Mesendoderm (in vitro differentiated cells): ENCODE measurements at regions not wholly inside any gene's neighbourhood (a gene's known extent, or its start where the extent isn't known, plus 50 kb on each side); places are given as distances from the start of the nearest gene placed in this dataset.

Experiments used
- DNase-seq: peaks from one replicate; pipeline ENCODE4 v3.0.0; 2013
- H2AK5ac ChIP-seq: 2 replicates; pipeline ENCODE4 v1.6.1; 2013; ENCODE audit warnings: low read length, inconsistent platforms
- H2BK120ac ChIP-seq: 2 replicates; pipeline ENCODE4 v1.6.1; 2013; ENCODE audit warnings: low read depth, mild to moderate bottlenecking, low read length, moderate library complexity, mixed read lengths
- H2BK15ac ChIP-seq: replicated peaks from 2 replicates; pipeline ENCODE4 v1.6.1; 2013; ENCODE audit warnings: low read depth, mild to moderate bottlenecking, moderate library complexity
- H2BK5ac ChIP-seq: 2 replicates; pipeline ENCODE4 v1.6.1; 2013; ENCODE audit warnings: low read length, inconsistent platforms
- H3K18ac ChIP-seq: 2 replicates; pipeline ENCODE4 v1.6.1; 2013; ENCODE audit warnings: mild to moderate bottlenecking, low read length, mixed read lengths
- H3K23ac ChIP-seq: one replicate; pipeline ENCODE4 v1.6.1; 2013; ENCODE audit warnings: low read length
- H3K27ac ChIP-seq: 2 replicates; pipeline ENCODE4 v1.5.1; 2013; ENCODE audit warnings: low read depth, mild to moderate bottlenecking, inconsistent platforms, low read length, moderate library complexity
- H3K27me3 ChIP-seq: 2 replicates; pipeline ENCODE4 v1.6.1; 2013; ENCODE audit warnings: low read length, control low read depth, mild to moderate bottlenecking, inconsistent platforms; ENCODE audit not compliant: insufficient read depth, poor library complexity
- H3K36me3 ChIP-seq: 2 replicates; pipeline ENCODE4 v1.6.1; 2013; ENCODE audit warnings: low read length, inconsistent platforms; ENCODE audit not compliant: control insufficient read depth, insufficient read depth
- H3K4ac ChIP-seq: one replicate; pipeline ENCODE4 v1.6.1; 2013; ENCODE audit warnings: low read depth, mild to moderate bottlenecking, low read length, moderate library complexity
- H3K4me1 ChIP-seq: 2 replicates; pipeline ENCODE4 v1.6.1; 2013; ENCODE audit warnings: low read depth, low read length, inconsistent platforms; ENCODE audit not compliant: control insufficient read depth
- H3K4me2 ChIP-seq: 2 replicates; pipeline ENCODE4 v1.6.1; 2013; ENCODE audit warnings: low read length
- H3K4me3 ChIP-seq: 2 replicates; pipeline ENCODE4 v1.5.1; 2013; ENCODE audit warnings: mild to moderate bottlenecking, low read length
- H3K56ac ChIP-seq: one replicate; pipeline ENCODE4 v1.6.1; 2013; ENCODE audit warnings: low read length
- H3K79me1 ChIP-seq: 2 replicates; pipeline ENCODE4 v1.6.1; 2013; ENCODE audit warnings: low read length, inconsistent platforms
- H3K79me2 ChIP-seq: 2 replicates; pipeline ENCODE4 v1.6.1; 2013; ENCODE audit warnings: mild to moderate bottlenecking, low read length; ENCODE audit not compliant: control insufficient read depth, insufficient read depth
- H3K9ac ChIP-seq: 2 replicates; pipeline ENCODE4 v1.6.1; 2013; ENCODE audit warnings: low read length, inconsistent platforms
- H4K5ac ChIP-seq: one replicate; pipeline ENCODE4 v1.6.1; 2013; ENCODE audit warnings: low read length
- H4K8ac ChIP-seq: one replicate; pipeline ENCODE4 v1.6.1; 2013; ENCODE audit warnings: low read depth, mild to moderate bottlenecking, control low read depth, low read length, moderate library complexity
- WGBS: extraction: QIAGEN DNeasy Blood & Tissue Kit; methylation state at CpG from one replicate; pipeline ENCODE4 v1.1.7; 2013; ENCODE audit warnings: low lambda C conversion rate, missing lambda C conversion rate; ENCODE audit not compliant: insufficient coverage; ENCODE audit errors: extremely low coverage; 5-methylcytosine and 5-hydroxymethylcytosine counted together

DNA sequence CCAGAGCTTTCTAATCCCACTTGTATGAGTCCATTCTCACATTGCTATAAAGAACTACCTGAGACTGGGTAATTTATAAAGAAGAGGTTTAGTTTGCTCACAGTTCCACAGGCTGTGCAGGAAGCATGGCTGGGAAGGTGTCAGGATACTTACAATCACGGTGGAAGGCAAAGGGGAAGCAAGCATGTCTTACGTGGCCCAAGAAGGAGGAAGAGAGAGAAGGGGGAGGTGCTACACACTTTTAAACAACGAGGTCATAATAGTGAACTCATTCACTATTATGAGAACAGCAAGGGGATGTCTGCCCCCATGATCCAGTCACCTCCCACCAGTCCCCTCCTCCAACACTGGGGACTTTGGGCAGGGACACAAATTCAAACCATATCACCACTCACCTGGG lies 67.8 kb downstream of the TTC32 start:
- Histone ChIP-seq H3K4me2 (no peak overlapping the region), H3K18ac (no peak overlapping the region), H4K5ac (no peak overlapping the region), H3K79me1 (no peaks in the 10 kb centered on the region), H4K8ac (no peak overlapping the region), H3K27me3 (no peaks in the 10 kb centered on the region), H2AK5ac (no peak overlapping the region), H2BK15ac (no peak overlapping the region), H3K23ac (no peak overlapping the region), H2BK5ac (no peak overlapping the region), H3K4me1 (no peaks in the 10 kb centered on the region), H3K27ac (no peak overlapping the region), H3K9ac (no peak overlapping the region), H3K4me3 (no peak overlapping the region), H2BK120ac (no peak overlapping the region), H3K56ac (no peak overlapping the region), H3K4ac (no peak overlapping the region), H3K36me3 (no peaks in the 10 kb centered on the region), H3K79me2 (no peaks in the 10 kb centered on the region)
- DNase-seq = no peak
- no CpG with 5 or more reads among the region's 3 CpGs for WGBS

DNA sequence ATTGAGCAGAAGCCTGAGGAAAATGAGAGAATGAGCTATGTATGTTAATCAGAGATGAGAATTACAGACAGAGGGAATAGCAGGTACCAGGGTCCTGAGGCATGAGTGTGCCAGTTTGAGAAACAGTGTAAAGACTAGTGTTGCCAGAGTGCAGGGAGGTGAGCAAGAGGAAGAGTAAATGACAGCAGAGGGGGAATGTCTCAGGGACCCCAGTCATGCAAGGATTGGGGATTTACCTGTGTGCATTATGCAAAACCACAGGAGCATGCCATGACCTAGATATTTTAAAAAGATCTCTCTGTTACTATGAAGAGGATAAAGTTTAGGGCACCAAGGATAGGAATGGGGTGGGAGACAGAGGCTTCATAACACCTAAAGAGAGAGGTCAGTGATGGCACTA lies 72.1 kb downstream of the TTC32 start:
- Histone ChIP-seq H3K4me1 (no peaks in the 10 kb centered on the region), H3K4me2 (no peak overlapping the region), H3K27ac (no peak overlapping the region), H3K23ac (no peak overlapping the region), H4K8ac (no peak overlapping the region), H2BK15ac (no peak overlapping the region), H3K18ac (no peak overlapping the region), H3K79me1 (no peaks in the 10 kb centered on the region), H2AK5ac (no peak overlapping the region), H2BK120ac (no peak overlapping the region), H2BK5ac (no peak overlapping the region), H4K5ac (no peak overlapping the region), H3K36me3 (no peaks in the 10 kb centered on the region), H3K4me3 (no peak overlapping the region), H3K4ac (no peak overlapping the region), H3K79me2 (no peaks in the 10 kb centered on the region), H3K56ac (no peak overlapping the region), H3K9ac (no peak overlapping the region), H3K27me3 (no peaks in the 10 kb centered on the region)
- no peak for DNase-seq

DNA sequence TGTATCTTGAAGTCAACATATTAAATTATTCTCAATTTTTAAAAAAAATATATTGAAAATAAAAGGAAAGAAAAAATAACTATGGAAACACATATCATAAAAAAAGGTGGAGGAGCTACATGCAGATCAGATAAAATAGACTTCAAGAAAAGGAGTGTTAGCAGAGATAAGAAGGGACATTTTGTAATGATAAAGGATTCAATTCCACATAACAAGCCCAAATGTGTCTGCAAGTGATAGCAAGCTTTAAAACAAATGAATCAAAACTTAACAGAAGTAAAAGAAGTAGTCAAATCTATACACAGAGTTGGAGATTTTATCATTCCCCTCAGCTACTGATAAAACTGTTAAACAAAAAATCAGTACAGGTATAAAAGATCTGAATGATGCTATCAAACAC lies 74.9 kb downstream of the TTC32 start:
- H3K36me3 ChIP-seq = no peaks in the 10 kb centered on the region
- no peak overlapping the region for H3K4me2 ChIP-seq
- no peaks in the 10 kb centered on the region for H3K79me1 ChIP-seq
- H3K56ac ChIP-seq = no peak overlapping the region
- no peak overlapping the region for H4K8ac ChIP-seq
- H2BK15ac ChIP-seq = no peak overlapping the region
- no peak overlapping the region for H2BK5ac ChIP-seq
- no peak for DNase-seq
- H3K4ac ChIP-seq = no peak overlapping the region
- H3K23ac ChIP-seq = no peak overlapping the region
- H2BK120ac ChIP-seq = no peak overlapping the region
- no peak overlapping the region for H3K9ac ChIP-seq
- H3K4me3 ChIP-seq = no peak overlapping the region
- no peak overlapping the region for H3K18ac ChIP-seq
- no peaks in the 10 kb centered on the region for H3K79me2 ChIP-seq
- H4K5ac ChIP-seq = no peak overlapping the region
- H3K4me1 ChIP-seq = no peaks in the 10 kb centered on the region
- H3K27ac ChIP-seq = no peak overlapping the region
- H3K27me3 ChIP-seq = no peaks in the 10 kb centered on the region
- H2AK5ac ChIP-seq = no peak overlapping the region

DNA sequence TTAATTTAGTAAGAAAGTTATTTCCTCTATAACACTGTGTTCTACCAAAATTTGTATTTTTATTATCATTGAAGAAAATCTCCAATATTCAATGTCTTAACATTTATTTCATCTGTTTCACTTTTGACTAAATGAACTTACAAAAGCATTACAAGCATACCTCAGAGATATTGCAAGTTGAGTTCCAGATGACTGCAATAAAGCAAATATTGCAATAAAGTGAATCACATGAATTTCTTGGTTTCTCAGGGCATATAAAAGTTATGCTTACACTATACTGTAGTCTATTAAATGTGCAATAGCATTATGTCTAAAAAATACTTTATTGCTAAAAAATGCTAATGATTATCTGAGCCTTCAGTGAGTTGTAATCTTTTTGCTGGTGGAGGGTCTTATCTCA lies 78.3 kb downstream of the TTC32 start:
- H3K36me3 ChIP-seq = no peaks in the 10 kb centered on the region
- no peak overlapping the region for H4K8ac ChIP-seq
- no peak overlapping the region for H3K23ac ChIP-seq
- no peaks in the 10 kb centered on the region for H3K79me2 ChIP-seq
- no peaks in the 10 kb centered on the region for H3K4me1 ChIP-seq
- H3K9ac ChIP-seq = no peak overlapping the region
- no peak overlapping the region for H2BK5ac ChIP-seq
- H3K18ac ChIP-seq = no peak overlapping the region
- no peak overlapping the region for H2AK5ac ChIP-seq
- H3K27ac ChIP-seq = no peak overlapping the region
- no peak overlapping the region for H4K5ac ChIP-seq
- H3K27me3 ChIP-seq = no peaks in the 10 kb centered on the region
- no peak overlapping the region for H3K4me3 ChIP-seq
- H2BK15ac ChIP-seq = no peak overlapping the region
- H3K4ac ChIP-seq = no peak overlapping the region
- H3K56ac ChIP-seq = no peak overlapping the region
- no peak overlapping the region for H2BK120ac ChIP-seq
- no peak for DNase-seq
- no peaks in the 10 kb centered on the region for H3K79me1 ChIP-seq
- H3K4me2 ChIP-seq = no peak overlapping the region

DNA sequence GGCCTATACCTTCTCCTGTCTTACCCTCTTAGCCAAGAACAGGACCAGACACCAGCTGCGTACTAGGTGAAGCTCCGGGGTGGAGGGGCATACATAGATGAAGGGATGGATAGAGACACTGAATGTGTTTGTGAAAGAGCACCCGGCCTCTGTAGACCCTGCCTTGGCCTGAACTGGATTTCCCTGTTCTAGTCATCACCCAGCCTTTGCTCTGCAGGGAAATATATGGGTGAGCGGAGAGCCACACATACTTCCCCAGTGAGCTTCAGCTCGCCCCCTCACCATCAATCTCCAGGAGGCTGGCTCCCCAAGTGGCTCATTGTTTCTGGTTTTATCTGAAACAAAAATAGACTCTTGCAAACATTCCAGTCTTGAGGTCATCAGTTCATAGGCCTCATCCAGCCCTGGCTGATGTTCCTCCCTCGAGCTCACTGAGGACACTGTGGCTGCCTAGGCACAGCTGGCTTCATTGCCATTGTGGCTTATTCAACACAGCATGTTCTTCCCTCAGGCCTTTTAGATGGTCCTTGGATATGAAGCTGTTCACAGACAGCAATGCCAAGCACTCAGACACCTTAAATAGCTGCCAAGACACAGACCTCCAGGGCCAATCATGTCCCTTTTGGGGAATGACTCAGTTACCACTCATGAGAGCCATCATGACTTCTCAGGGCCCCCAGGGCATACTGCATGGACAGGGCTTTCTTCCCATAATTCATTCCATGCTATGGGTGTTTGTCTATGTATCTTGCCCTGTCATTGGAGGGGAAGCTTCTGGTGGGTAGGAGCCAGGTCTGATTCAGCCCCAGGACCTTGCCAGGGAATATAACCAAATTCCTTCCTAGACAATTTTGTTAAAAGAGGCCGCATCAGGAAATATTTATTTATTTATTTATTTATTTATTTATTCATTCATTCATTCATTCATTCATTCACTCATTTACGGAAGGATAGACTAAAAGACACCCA lies 82.4 kb downstream of the TTC32 start:
- H3K18ac ChIP-seq = no peak overlapping the region
- no CpG with 5 or more reads among the region's 8 CpGs for WGBS
- H4K8ac ChIP-seq = no peak overlapping the region
- H3K36me3 ChIP-seq = no peaks in the 10 kb centered on the region
- H3K56ac ChIP-seq = no peak overlapping the region
- H2BK120ac ChIP-seq = no peak overlapping the region
- H3K27ac ChIP-seq = no peak overlapping the region
- H3K27me3 ChIP-seq = no peaks in the 10 kb centered on the region
- H2BK5ac ChIP-seq = no peak overlapping the region
- H3K79me1 ChIP-seq = no peaks in the 10 kb centered on the region
- no peak overlapping the region for H3K4me2 ChIP-seq
- H3K4me3 ChIP-seq = no peak overlapping the region
- no peaks in the 10 kb centered on the region for H3K79me2 ChIP-seq
- no peak overlapping the region for H2AK5ac ChIP-seq
- H3K4ac ChIP-seq = no peak overlapping the region
- no peak overlapping the region for H3K9ac ChIP-seq
- DNase-seq = peak; percentile 87
- no peak overlapping the region for H4K5ac ChIP-seq
- no peaks in the 10 kb centered on the region for H3K4me1 ChIP-seq
- H3K23ac ChIP-seq = no peak overlapping the region
- no peak overlapping the region for H2BK15ac ChIP-seq

DNA sequence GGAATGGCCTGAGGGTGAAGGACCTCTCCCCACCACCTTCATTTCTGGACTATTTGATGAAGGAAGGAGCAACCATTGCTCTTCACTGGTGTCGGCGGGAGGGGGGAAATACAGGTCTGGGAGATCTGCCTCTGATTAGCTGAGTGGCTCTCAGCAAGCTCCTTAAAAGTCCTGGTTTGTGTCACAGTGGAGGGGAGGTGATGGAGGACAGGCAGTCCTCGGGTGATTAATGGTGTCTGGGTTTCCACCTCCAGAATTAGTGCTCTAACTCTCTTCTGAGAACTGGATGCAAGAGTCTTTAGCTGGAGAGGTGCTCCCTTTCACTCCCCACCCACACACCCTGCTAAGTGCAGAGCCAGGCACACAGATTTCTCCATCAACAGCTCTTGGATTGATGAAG lies 83.2 kb downstream of the TTC32 start:
- H3K4me3 ChIP-seq = no peak overlapping the region
- H3K4me2 ChIP-seq = no peak overlapping the region
- DNase-seq = no peak
- H3K18ac ChIP-seq = no peak overlapping the region
- H2BK120ac ChIP-seq = no peak overlapping the region
- H2BK15ac ChIP-seq = no peak overlapping the region
- no peak overlapping the region for H3K56ac ChIP-seq
- no peak overlapping the region for H3K23ac ChIP-seq
- no peaks in the 10 kb centered on the region for H3K36me3 ChIP-seq
- no peak overlapping the region for H4K8ac ChIP-seq
- no peak overlapping the region for H3K27ac ChIP-seq
- H3K79me1 ChIP-seq = no peaks in the 10 kb centered on the region
- WGBS = no CpG with 5 or more reads among the region's 3 CpGs
- H3K27me3 ChIP-seq = no peaks in the 10 kb centered on the region
- no peaks in the 10 kb centered on the region for H3K79me2 ChIP-seq
- no peak overlapping the region for H2AK5ac ChIP-seq
- H3K4ac ChIP-seq = no peak overlapping the region
- H4K5ac ChIP-seq = no peak overlapping the region
- H2BK5ac ChIP-seq = no peak overlapping the region
- H3K4me1 ChIP-seq = no peaks in the 10 kb centered on the region
- no peak overlapping the region for H3K9ac ChIP-seq
